T-helper 9 cell (primary cell): ENCODE measurements at regions not wholly inside any gene's neighbourhood (a gene's known extent, or its start where the extent isn't known, plus 50 kb on each side); places are given as distances from the start of the nearest gene placed in this dataset.

Source experiments
- DNase-seq: peaks from one replicate; pipeline ENCODE4 v3.0.0-alpha.2; 2020

DNA sequence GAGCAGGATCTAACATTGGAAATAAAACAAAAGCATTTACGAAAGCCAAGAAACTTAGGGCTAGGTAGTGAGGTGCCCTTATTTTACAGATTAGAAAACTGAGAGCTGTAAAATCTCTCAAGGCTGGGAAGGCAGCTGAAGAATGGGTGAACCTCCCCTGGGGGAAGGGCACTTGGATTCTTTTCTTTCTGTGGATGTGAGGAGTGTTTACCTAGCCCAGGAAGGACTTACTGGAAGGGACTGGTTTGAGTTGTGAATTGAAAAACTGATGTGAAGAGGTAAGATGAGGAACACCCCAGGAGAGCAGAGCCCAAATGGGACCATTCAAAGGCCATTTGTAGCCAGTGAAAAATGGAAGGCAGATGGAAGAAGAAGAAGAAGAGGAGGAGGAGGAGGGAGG is 74.7 kb upstream of the NGF start:
- DNase-seq, result no peak

DNA sequence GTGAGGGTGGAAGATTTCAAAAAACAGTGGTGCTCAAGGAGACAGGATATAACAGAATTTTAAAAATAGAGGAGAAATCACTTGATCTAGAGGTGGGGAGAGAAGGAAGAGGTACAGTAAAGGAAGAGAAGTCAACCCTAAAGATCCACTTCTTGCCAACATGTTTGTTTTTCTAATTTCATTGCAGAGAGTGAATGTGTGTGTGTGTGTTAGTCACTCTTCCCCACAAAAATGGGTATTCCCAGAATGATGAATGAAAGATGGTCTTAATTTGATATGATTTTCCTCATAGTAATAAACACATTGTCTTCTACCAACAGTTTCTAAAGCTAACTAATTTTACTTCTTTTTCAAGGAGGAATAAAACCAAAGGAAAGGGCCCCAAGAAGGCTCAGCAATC is 74.2 kb upstream of the NGF start:
- DNase-seq, result no peak

DNA sequence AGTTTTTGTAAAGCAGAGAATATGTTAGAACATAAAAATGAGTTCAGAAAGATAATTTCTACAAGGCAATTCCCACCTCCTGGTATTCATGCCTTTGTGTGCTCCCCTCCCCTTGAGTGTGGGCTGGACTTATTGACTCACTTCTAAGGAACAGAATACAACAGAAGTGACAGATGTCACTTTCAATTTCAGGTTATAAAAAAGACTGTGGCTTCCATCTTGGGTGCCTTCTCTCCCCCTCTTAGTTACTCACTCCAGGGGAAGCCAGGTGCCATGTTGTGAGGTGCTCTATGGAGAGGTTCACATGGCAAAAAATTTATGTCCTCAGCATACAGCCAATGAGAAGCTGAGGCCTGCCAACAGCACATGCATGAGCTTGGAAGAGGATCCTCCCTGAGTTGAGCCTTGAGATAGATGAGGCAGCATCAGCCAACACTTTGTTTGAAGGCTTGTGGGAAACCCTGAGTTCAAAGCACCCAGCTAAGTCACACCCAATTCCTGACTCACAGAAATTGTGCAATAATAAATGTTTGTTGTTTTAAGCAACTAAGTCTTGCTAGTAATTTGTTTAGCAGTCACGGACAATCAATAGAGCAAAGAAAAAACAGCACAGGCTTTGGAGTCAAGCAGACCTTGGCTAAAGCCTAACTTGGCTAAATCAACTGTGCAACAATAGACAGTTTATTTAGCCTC is 73.5 kb upstream of the NGF start:
- DNase-seq, result no peak

DNA sequence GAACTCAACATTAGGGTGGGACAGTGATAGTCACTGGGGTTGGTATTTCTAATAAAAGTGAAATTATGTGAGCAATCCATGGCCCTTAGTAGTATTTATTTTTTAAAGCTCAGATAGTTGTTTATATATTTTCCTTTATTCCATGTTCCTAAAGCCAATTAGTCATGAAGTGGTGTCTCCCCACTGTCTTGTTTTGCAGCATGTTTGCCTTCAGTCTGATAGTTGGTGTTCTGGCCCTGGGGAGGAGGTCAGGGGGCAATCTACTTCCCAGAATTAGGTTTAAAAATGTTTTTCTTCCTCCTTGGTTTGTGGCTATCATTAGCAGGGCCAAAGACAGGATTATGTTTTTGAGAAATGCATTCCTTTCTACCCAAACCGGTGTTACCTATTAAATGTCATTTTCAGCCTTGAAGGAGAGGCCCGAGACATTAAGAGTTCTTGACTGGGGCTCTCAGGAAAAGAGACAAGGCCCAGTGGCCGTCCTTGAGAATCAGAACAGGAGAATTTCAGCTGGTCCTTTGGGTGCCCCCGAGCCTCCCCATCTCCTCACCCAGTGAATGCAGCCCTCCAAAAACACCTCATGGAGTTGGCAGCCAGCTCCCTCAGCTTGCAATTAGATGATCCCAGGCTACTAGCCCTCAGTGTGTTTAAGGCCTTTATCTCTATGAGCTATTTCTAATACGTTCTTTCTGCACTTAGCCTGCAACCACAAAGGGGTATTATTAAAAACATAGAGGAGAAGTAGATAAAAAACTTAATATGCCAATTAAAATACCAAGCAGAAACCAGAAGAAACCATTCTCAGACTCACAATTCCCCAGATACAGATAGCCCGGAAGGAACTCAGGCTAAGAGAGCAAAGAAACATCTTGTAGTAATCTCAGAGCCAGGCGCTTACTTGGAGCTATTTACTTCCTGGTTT is 71.3 kb upstream of the NGF start:
- DNase-seq, result no peak

DNA sequence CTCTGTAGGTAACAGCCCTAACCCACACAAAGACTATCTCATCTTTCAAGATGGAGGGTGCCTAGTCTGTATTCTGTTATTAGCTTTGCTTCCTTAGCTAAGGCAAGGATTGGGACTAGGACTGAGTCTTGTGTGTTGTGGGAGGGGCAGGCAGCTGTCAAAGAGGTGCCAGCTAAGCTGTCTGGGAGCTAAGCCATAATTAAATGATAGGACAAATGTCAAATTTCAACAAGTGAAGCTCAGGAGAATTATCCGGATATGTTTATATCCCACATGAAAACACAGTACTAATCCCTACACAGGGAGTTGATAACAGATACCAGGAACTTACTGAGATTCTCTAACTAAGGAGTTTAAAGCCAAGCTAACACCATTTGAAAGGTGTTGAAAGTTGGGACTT is 70.5 kb upstream of the NGF start:
- no peak for DNase-seq

DNA sequence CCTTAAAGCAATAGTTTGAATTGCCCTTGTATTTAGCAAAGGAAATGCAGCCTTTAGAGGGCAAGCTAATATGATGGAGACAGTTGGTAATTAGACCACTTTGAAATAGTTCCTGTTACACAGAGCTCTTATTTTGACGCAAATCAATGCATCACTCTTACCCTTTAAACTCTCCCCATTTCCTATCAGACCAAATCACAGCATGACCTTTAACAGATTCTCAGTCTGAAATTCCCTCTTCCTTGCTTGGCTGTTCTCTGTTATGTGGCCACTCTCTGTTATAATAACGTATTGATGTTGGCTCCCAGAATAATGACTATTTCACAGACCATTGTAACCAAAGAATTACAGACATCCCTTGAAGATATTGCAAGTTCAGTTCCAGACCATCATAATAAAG is 66.9 kb upstream of the NGF start:
- DNase-seq, result no peak

DNA sequence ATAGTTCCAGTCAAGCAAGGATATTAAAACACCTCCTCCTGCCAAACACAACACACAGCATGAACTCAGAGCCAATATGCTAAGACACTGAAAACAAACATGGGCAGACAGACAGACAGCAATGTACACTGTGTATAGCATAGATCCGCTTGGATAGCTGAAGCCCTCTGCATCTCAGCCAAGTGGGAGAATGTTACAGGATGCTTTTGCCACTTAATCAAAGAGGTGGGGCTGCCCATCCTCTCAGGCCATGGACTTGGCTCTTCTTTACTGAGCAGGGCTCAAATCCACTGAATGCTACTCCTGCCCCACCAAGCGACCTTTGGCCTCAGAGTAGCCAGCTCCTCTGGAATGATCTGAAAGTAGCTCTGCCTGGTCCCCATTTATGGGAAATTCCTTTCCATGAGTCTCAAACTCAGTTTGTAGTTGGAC is 64.7 kb upstream of the NGF start:
- DNase-seq, result no peak

DNA sequence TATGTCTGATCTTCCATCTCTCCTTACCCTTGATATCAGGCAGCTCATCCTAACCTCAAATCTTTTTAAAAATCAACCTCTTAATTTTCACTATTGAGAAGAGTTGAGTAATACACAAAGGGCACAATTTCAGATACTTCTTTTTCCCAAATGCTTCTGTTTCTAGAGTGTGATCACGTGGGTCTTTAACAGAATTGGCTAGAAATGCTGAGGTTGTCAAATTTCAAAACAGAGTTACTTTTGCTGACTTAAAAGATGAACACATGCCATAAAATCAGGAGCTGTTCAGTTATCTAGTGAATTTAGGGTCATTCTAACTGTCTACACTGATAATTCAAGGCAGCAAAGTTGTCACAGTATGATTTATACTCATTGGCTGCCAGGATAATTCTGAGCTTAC is 63.6 kb upstream of the NGF start:
- no peak for DNase-seq

DNA sequence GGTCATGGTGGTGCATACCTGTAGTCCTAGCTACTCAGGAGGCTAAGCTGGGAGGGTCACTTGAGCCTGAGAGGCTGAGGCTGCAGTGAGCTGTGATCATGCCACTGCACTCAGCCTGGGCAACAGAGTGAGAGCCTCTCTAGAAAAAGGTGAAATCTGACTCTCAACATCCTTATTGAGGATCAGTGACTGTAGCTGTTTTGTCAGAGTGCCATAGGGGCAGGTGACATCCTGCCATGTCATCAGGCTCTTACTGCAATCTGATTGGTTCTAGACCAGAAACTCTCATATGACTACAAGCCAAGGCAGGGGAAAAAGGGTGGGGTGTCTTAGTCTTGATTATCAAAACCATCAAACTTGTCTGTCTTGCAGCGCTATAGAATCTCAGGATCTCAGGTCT is 62.8 kb upstream of the NGF start:
- DNase-seq, result no peak

DNA sequence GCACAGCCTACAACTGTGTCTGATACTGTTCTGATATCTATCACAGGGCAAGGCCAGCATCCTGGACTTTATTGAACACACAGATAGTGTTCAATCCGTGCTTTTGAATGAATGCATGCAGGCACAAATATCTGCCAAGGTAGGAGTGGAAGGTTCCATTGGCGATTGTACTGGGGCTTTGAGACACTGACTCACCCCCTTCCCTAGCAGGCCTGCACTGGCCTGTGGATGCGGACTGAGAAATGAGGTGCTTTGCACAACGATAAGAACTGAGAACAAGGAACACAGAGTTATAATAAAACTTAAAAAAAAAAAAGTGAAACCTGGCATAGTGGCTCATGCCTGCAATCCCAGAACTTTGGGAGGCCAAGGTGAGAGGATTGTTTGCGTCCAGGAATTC is 62.4 kb upstream of the NGF start:
- no peak for DNase-seq

DNA sequence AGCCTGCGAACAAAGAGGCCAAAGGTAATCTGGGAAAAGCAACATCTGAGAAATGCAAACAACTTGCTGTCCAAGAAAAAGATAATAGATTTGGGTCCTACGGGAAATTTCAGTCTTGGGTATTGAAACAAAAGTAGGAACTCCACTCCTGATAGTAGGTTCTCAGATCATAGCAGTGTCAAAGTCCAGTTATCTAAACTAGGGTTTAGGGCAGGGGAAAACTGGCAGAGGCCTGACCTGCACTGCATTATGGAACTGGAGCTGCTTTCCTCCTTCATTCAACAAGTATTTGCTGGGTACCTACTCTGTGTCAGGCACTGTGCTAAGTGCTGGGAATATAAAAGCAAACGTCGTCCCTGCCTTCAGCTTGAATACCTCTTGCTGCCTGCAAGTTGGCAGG is 60.7 kb upstream of the NGF start:
- DNase-seq, result no peak
